SK-N-SH treated with all-trans-retinoic acid at 6 μM for 48 hours (cell line): ENCODE measurements at regions not wholly inside any gene's neighbourhood (a gene's known extent, or its start where the extent isn't known, plus 50 kb on each side); places are given as distances from the start of the nearest gene placed in this dataset.

ENCODE experiments used
- CSDC2 ChIP-seq: fragments of 250-450 bp; sonication (Bioruptor Pico); IDR thresholded peaks from 2 replicates; pipeline ENCODE4 v1.5.0; 2020; ENCODE audit warnings: mild to moderate bottlenecking, moderate library complexity
- ZC3H10 ChIP-seq: fragments of 250-450 bp; sonication (Bioruptor Pico); IDR thresholded peaks from 2 replicates; pipeline ENCODE4 v1.5.1; 2021; ENCODE audit warnings: mild to moderate bottlenecking, moderate library complexity
- ZNF8 ChIP-seq: fragments of 450-650 bp; formaldehyde crosslinking; IDR thresholded peaks from 2 replicates; pipeline ENCODE4 v1.5.0; 2020; ENCODE audit warnings: mild to moderate bottlenecking, moderate library complexity

DNA sequence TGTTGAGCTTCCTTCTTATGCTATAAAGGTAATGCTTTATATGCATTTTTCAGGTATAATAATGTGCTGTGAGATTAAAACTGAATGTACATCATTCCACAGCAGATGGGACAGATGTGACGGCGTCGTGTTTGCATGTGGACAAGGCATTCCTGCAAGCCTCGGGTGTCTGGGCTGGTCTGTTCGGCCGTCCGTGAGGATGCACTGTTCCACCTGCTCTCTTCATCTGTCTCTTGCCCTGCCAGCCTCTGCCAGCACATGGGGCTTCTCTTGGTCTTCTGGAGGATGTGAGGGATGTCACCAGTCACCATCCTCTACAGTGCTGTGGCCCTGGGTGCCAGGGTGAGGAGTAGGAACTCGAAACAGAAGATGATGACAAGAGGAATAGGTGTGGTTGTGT lies 223.2 kb downstream of the ERMARD start:
- no peak for TF ChIP-seq ZC3H10 (CRISPR knock-in tag)
- TF ChIP-seq ZNF8 (CRISPR knock-in tag), result no peak
- no peak for TF ChIP-seq CSDC2
